Calu3 (cell line): ENCODE measurements at regions not wholly inside any gene's neighbourhood (a gene's known extent, or its start where the extent isn't known, plus 50 kb on each side); places are given as distances from the start of the nearest gene placed in this dataset.

ENCODE experiments used
- BruUV-seq: library from RNA; stranded (reverse); fragments of 400-500 nt; replicated peaks from 2 replicates; lab custom pipeline; 2021; lab: Mats Ljungman, UMichigan
- CTCF ChIA-PET: fragments of 300-600 bp; sonication (Branson Sonifier 250); formaldehyde crosslinking; loops from one replicate; lab custom pipeline; 2022; ENCODE audit warnings: antibody characterized with exemption; lab: Charles Lee
- DNase-seq: peaks from one replicate; pipeline ENCODE4 v3.0.0; 2022
- H3K27ac Mint-ChIP-seq: one replicate; pipeline ENCODE4 v1.8.0; 2022; ENCODE audit warnings: mixed read lengths; ENCODE audit not compliant: unreplicated experiment
- H3K27me3 Mint-ChIP-seq: one replicate; pipeline ENCODE4 v1.8.0; 2022; ENCODE audit warnings: mixed read lengths; ENCODE audit not compliant: unreplicated experiment
- H3K36me3 Mint-ChIP-seq: one replicate; pipeline ENCODE4 v1.8.0; 2022; ENCODE audit warnings: mild to moderate bottlenecking, moderate library complexity, mixed read lengths; ENCODE audit not compliant: insufficient read depth, unreplicated experiment
- H3K4me1 Mint-ChIP-seq: one replicate; pipeline ENCODE4 v1.8.0; 2022; ENCODE audit warnings: mild to moderate bottlenecking, low read depth, mixed read lengths; ENCODE audit not compliant: unreplicated experiment
- H3K4me3 Mint-ChIP-seq: one replicate; pipeline ENCODE4 v1.8.0; 2022; ENCODE audit warnings: mild to moderate bottlenecking, low read depth, moderate library complexity, mixed read lengths; ENCODE audit not compliant: unreplicated experiment
- H3K9me3 Mint-ChIP-seq: one replicate; pipeline ENCODE4 v1.8.0; 2022; ENCODE audit warnings: low read depth, mixed read lengths; ENCODE audit not compliant: unreplicated experiment
- intact Hi-C: fragments of 100-400 bp; cut with micrococcal nuclease; formaldehyde crosslinking; loops from one replicate; pipeline ENCODE4 v1.10.0; 2022; ENCODE audit not compliant: unreplicated experiment
- TF ChIP-seq, protein P1 (sequence below): fragments of 200-600 bp; IDR thresholded peaks from one replicate; pipeline ENCODE4 v1.8.0; 2022; ENCODE audit warnings: antibody characterized with exemption; ENCODE audit not compliant: unreplicated experiment

DNA sequence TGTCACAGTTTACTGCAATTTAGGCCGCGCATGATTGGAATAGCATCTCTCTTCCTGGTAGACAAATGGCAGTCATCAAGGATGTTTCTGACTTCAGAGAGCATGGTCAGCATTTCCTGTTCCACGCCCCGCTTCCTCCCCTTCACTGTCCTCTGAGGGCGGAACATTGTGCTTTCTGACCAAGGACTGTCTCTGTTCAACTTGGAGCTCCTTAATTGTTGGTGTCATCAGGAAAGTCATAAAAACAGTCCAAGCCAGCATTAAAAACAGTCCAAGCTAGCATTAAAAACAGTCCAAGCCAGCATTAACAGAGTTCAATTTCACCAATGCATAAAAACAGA is 301.3 kb upstream of the IRX4 start:
- Mint-ChIP-seq H3K36me3 (no peaks in the 10 kb centered on the region), H3K4me1 (no peaks in the 10 kb centered on the region), H3K9me3 (peaks cover 5% of the 10 kb centered on the region), H3K27ac (no peak overlapping the region), H3K27me3 (no peaks in the 10 kb centered on the region), H3K4me3 (no peak overlapping the region)
- TF ChIP-seq, protein P1, sequence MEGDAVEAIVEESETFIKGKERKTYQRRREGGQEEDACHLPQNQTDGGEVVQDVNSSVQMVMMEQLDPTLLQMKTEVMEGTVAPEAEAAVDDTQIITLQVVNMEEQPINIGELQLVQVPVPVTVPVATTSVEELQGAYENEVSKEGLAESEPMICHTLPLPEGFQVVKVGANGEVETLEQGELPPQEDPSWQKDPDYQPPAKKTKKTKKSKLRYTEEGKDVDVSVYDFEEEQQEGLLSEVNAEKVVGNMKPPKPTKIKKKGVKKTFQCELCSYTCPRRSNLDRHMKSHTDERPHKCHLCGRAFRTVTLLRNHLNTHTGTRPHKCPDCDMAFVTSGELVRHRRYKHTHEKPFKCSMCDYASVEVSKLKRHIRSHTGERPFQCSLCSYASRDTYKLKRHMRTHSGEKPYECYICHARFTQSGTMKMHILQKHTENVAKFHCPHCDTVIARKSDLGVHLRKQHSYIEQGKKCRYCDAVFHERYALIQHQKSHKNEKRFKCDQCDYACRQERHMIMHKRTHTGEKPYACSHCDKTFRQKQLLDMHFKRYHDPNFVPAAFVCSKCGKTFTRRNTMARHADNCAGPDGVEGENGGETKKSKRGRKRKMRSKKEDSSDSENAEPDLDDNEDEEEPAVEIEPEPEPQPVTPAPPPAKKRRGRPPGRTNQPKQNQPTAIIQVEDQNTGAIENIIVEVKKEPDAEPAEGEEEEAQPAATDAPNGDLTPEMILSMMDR = no peak
- CTCF ChIA-PET = no interaction called here
- intact Hi-C loops = no loop called here
- no TSS peak for BruUV-seq
- no peak for DNase-seq

DNA sequence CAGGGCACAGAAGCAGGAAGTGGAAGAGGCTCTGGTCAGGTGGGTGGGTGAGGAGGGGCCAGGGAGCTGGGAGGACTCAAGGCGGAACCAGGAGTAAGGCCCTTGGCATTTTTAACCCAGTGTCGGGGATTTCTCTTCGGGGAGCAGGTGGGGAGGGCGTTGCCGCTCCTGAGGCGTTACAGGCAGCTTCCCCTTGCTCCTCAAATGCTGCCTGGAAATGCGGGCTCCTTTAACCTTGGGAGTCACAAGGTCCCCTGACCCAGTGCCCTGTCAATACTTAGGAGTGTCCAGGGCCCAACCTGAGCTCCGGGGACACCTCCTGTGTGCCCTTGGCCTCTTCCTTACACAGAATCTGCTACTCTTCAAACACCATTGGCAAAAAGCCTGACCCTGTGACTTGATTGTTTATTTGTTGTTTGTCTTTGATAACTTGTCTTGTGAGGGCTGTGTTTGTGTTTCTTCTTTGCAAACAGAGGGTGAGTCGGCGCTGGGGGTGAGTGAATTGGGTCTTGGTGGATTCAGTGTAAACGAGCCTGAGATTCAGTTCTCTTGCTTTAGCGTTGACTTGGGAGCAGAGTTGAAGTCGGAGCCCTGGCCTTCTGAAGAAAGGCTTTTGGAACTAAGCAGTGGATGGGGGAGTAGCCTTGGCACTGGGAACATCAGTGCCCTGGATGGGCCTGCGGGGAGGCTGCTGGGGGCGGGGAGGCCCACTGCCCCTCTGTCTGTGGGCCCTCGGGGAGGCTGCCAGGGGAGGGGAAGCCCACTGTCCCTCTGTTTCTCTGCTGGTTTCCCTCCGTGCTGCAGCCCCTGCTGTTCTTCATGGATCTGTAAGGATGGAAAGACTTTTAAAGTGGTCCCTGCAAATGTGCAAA is 300.7 kb upstream of the IRX4 start:
- intact Hi-C loops = no loop called here
- DNase-seq = no peak
- CTCF ChIA-PET = no interaction called here
- no peaks in the 10 kb centered on the region for H3K4me1 Mint-ChIP-seq
- no peaks in the 10 kb centered on the region for H3K27me3 Mint-ChIP-seq
- TF ChIP-seq, protein P1 = no peak
- H3K36me3 Mint-ChIP-seq = no peaks in the 10 kb centered on the region
- no TSS peak for BruUV-seq
- no peak overlapping the region for H3K4me3 Mint-ChIP-seq
- peaks cover 5% of the 10 kb centered on the region for H3K9me3 Mint-ChIP-seq
- H3K27ac Mint-ChIP-seq = no peak overlapping the region

DNA sequence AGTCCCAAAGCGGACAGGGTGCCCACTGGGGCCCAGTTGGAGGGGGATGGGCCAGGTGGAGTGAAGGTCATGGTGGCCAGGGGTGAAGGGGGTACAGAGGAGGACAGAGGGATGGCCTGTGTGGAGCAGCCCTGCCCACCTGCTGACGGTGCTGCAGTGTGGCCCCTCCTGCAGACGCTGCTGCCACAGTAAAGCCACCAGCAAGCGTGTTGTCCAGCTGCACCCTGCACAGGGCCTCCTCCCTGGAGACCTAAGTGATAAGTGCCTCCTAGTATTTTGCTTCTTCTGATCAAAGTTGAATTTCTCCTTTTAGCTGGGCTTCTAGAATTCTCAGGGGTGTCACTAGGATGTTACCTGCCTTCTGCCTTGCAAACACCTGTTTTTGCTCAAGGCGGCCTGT is 299.3 kb upstream of the IRX4 start:
- intact Hi-C loops = no loop called here
- no peaks in the 10 kb centered on the region for H3K4me1 Mint-ChIP-seq
- H3K36me3 Mint-ChIP-seq = no peaks in the 10 kb centered on the region
- no peak for DNase-seq
- BruUV-seq = no TSS peak
- H3K9me3 Mint-ChIP-seq = peaks cover 5% of the 10 kb centered on the region
- H3K27ac Mint-ChIP-seq = no peak overlapping the region
- no peaks in the 10 kb centered on the region for H3K27me3 Mint-ChIP-seq
- CTCF ChIA-PET = no interaction called here
- TF ChIP-seq, protein P1 = no peak
- no peak overlapping the region for H3K4me3 Mint-ChIP-seq

DNA sequence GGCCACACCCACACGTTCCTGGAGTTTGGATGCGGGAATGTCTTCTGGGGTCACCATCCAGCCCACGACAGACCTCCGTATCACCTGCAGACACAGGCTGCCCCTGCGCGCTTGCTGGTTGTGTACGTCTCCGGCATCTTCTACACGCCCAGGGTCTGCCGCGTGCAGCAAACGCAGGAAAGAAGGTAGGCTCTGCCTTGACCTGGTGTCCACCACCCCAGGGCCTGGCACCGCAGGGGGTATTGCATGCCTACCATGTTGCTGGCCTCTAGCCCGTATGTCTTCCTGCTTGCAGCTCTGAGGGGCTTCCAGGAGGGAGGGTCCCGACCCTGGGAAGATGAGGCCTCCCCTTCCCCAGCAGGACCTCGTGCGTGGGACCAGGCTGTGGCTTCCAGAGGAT is 298.8 kb upstream of the IRX4 start:
- H3K4me3 Mint-ChIP-seq = no peak overlapping the region
- CTCF ChIA-PET = no interaction called here
- no peaks in the 10 kb centered on the region for H3K36me3 Mint-ChIP-seq
- H3K4me1 Mint-ChIP-seq = no peaks in the 10 kb centered on the region
- TF ChIP-seq, protein P1 = no peak
- H3K9me3 Mint-ChIP-seq = peaks cover 5% of the 10 kb centered on the region
- no peaks in the 10 kb centered on the region for H3K27me3 Mint-ChIP-seq
- no peak overlapping the region for H3K27ac Mint-ChIP-seq
- BruUV-seq = no TSS peak
- intact Hi-C loops = no loop called here
- DNase-seq = no peak
